Kidney epithelial cell (primary cell): ENCODE measurements at regions not wholly inside any gene's neighbourhood (a gene's known extent, or its start where the extent isn't known, plus 50 kb on each side); places are given as distances from the start of the nearest gene placed in this dataset.
"Not testable (repeated sequence)": the region's sequence is repeated elsewhere in the genome, so short reads cannot be mapped to it uniquely, and the experiment has no call there.

Source experiments
- DNase-seq: peaks from one replicate; pipeline ENCODE4 v3.0.0-alpha.2; 2010; ENCODE audit warnings: low read depth
- H3K27me3 ChIP-seq: 2 replicates; pipeline ENCODE4 v1.6.0; 2011; ENCODE audit warnings: low read length; ENCODE audit not compliant: control insufficient read depth, insufficient read depth
- H3K36me3 ChIP-seq: 2 replicates; pipeline ENCODE4 v1.5.1; 2011; ENCODE audit warnings: low read length; ENCODE audit not compliant: control insufficient read depth, insufficient read depth
- H3K4me3 ChIP-seq: 2 replicates; pipeline ENCODE4 v1.5.1; 2011; ENCODE audit warnings: low read depth, mild to moderate bottlenecking, control low read depth, low read length
- CTCF ChIP-seq: IDR thresholded peaks from 2 replicates; pipeline ENCODE4 v1.5.1; 2011; ENCODE audit warnings: mild to moderate bottlenecking, moderate library complexity, low read length, control low read depth, inconsistent platforms; ENCODE audit not compliant: insufficient read depth, poor library complexity, severe bottlenecking

GRCh38 chr16:13702614-13703013, 217.3 kb upstream of the ERCC4 start:
- H3K36me3 ChIP-seq = no peaks in the 10 kb centered on the region
- TF ChIP-seq CTCF = no peak
- no peak overlapping the region for H3K4me3 ChIP-seq
- no peaks in the 10 kb centered on the region for H3K27me3 ChIP-seq
- DNase-seq = no peak

- no peak overlapping the region for H3K4me3 ChIP-seq
- H3K27me3 ChIP-seq = no peaks in the 10 kb centered on the region
- H3K36me3 ChIP-seq = no peaks in the 10 kb centered on the region
- no peak for DNase-seq
- TF ChIP-seq CTCF = no peak
These were observed 211.4 kb upstream of the ERCC4 start for GRCh38 chr16:13708347-13709120.

- no peak for DNase-seq
- Histone ChIP-seq H3K27me3 (no peaks in the 10 kb centered on the region), H3K36me3 (no peaks in the 10 kb centered on the region), H3K4me3 (no peak overlapping the region)
- TF ChIP-seq CTCF = no peak
These were observed 201.2 kb upstream of the ERCC4 start for GRCh38 chr16:13718748-13719147.

GRCh38 chr16:13727943-13728342, 192.0 kb upstream of the ERCC4 start:
- Histone ChIP-seq H3K27me3 (no peaks in the 10 kb centered on the region), H3K4me3 (no peak overlapping the region), H3K36me3 (no peaks in the 10 kb centered on the region)
- no peak for TF ChIP-seq CTCF
- DNase-seq = no peak

GRCh38 chr16:13733561-13733960, 186.4 kb upstream of the ERCC4 start:
- Histone ChIP-seq H3K4me3 (no peak overlapping the region), H3K36me3 (no peaks in the 10 kb centered on the region), H3K27me3 (no peaks in the 10 kb centered on the region)
- no peak for TF ChIP-seq CTCF
- DNase-seq = no peak

- not testable (repeated sequence) for H3K4me3 ChIP-seq, DNase-seq, H3K36me3 ChIP-seq, H3K27me3 ChIP-seq
These were observed 180.2 kb upstream of the ERCC4 start for GRCh38 chr16:13739621-13740373.
